Osteocyte (in vitro differentiated cells): ENCODE measurements at regions not wholly inside any gene's neighbourhood (a gene's known extent, or its start where the extent isn't known, plus 50 kb on each side); places are given as distances from the start of the nearest gene placed in this dataset.

Experiments used
- DNase-seq: peaks from one replicate; pipeline ENCODE4 v3.0.0; 2021; ENCODE audit warnings: mixed read lengths; ENCODE audit not compliant: unreplicated experiment; ENCODE audit errors: extremely low spot score
- H3K27ac Mint-ChIP-seq: one replicate; pipeline ENCODE4 v1.8.0; 2021; ENCODE audit warnings: mild to moderate bottlenecking, mixed read lengths; ENCODE audit not compliant: unreplicated experiment
- H3K27me3 Mint-ChIP-seq: one replicate; pipeline ENCODE4 v1.8.0; 2021; ENCODE audit warnings: mixed read lengths; ENCODE audit not compliant: unreplicated experiment
- H3K36me3 Mint-ChIP-seq: one replicate; pipeline ENCODE4 v1.8.0; 2021; ENCODE audit warnings: mixed read lengths; ENCODE audit not compliant: unreplicated experiment
- H3K4me1 Mint-ChIP-seq: one replicate; pipeline ENCODE4 v1.8.0; 2021; ENCODE audit warnings: mixed read lengths; ENCODE audit not compliant: unreplicated experiment
- H3K4me3 Mint-ChIP-seq: one replicate; pipeline ENCODE4 v1.8.0; 2021; ENCODE audit warnings: mild to moderate bottlenecking, moderate library complexity, mixed read lengths; ENCODE audit not compliant: unreplicated experiment
- H3K9me3 Mint-ChIP-seq: one replicate; pipeline ENCODE4 v1.8.0; 2021; ENCODE audit warnings: mixed read lengths; ENCODE audit not compliant: unreplicated experiment
- CTCF ChIP-seq: fragments of 200-600 bp; sonication (generic); IDR thresholded peaks from 2 replicates; pipeline ENCODE4 v1.5.0; 2021; ENCODE audit warnings: antibody characterized with exemption, mild to moderate bottlenecking, moderate library complexity

GRCh38 chr1:193404236-193404635 lies 217.8 kb upstream of the B3GALT2 start:
- Mint-ChIP-seq H3K4me1 (peaks cover 14% of the 10 kb centered on the region), H3K27ac (no peak overlapping the region), H3K36me3 (no peaks in the 10 kb centered on the region), H3K27me3 (no peaks in the 10 kb centered on the region), H3K4me3 (no peak overlapping the region), H3K9me3 (peaks cover 4% of the 10 kb centered on the region)
- no peak for DNase-seq
- no peak for TF ChIP-seq CTCF

- DNase-seq = no peak
- H3K9me3 Mint-ChIP-seq = peaks cover 4% of the 10 kb centered on the region
- TF ChIP-seq CTCF = no peak
- H3K27ac Mint-ChIP-seq = no peak overlapping the region
- no peaks in the 10 kb centered on the region for H3K27me3 Mint-ChIP-seq
- H3K4me1 Mint-ChIP-seq = peaks cover 8% of the 10 kb centered on the region
- no peak overlapping the region for H3K4me3 Mint-ChIP-seq
- H3K36me3 Mint-ChIP-seq = no peaks in the 10 kb centered on the region
Observed at GRCh38 chr1:193402977-193403376, 216.6 kb upstream of the B3GALT2 start.

GRCh38 chr1:193402037-193402436 lies 215.6 kb upstream of the B3GALT2 start:
- no peak for TF ChIP-seq CTCF
- Mint-ChIP-seq H3K9me3 (peaks cover 4% of the 10 kb centered on the region), H3K27ac (no peak overlapping the region), H3K27me3 (no peaks in the 10 kb centered on the region), H3K4me3 (no peak overlapping the region), H3K36me3 (no peaks in the 10 kb centered on the region), H3K4me1 (peaks cover 6% of the 10 kb centered on the region)
- no peak for DNase-seq

GRCh38 chr1:193394336-193394735 lies 207.9 kb upstream of the B3GALT2 start:
- DNase-seq = no peak
- TF ChIP-seq CTCF = no peak
- no peak overlapping the region for H3K27ac Mint-ChIP-seq
- peaks cover 16% of the 10 kb centered on the region for H3K4me1 Mint-ChIP-seq
- no peaks in the 10 kb centered on the region for H3K27me3 Mint-ChIP-seq
- H3K9me3 Mint-ChIP-seq = peaks cover 7% of the 10 kb centered on the region
- no peak overlapping the region for H3K4me3 Mint-ChIP-seq
- peaks cover 4% of the 10 kb centered on the region for H3K36me3 Mint-ChIP-seq

- no peak overlapping the region for H3K27ac Mint-ChIP-seq
- peaks cover 7% of the 10 kb centered on the region for H3K9me3 Mint-ChIP-seq
- no peak overlapping the region for H3K4me3 Mint-ChIP-seq
- H3K4me1 Mint-ChIP-seq = peaks cover 16% of the 10 kb centered on the region
- no peak for TF ChIP-seq CTCF
- H3K27me3 Mint-ChIP-seq = no peaks in the 10 kb centered on the region
- peaks cover 4% of the 10 kb centered on the region for H3K36me3 Mint-ChIP-seq
- DNase-seq = no peak
Observed at GRCh38 chr1:193392686-193393085, 206.3 kb upstream of the B3GALT2 start.
